HEK293 (cell line): ENCODE measurements at regions not wholly inside any gene's neighbourhood (a gene's known extent, or its start where the extent isn't known, plus 50 kb on each side); places are given as distances from the start of the nearest gene placed in this dataset.

Source experiments
- BCL11A ChIP-seq: fragments of 450-650 bp; formaldehyde crosslinking; IDR thresholded peaks from 2 replicates; pipeline ENCODE4 v1.5.1; 2016; ENCODE audit warnings: low read depth, missing biosample characterization, missing genetic modification characterization
- FEZF1 ChIP-seq: fragments of 450-650 bp; formaldehyde crosslinking; IDR thresholded peaks from 2 replicates; pipeline ENCODE4 v1.5.1; 2016; ENCODE audit warnings: missing biosample characterization, missing genetic modification characterization
- ZNF398 ChIP-seq: fragments of 450-650 bp; formaldehyde crosslinking; IDR thresholded peaks from 2 replicates; pipeline ENCODE4 v1.5.1; 2017; ENCODE audit warnings: missing biosample characterization, missing genetic modification characterization
- ZNF449 ChIP-seq: fragments of 450-650 bp; formaldehyde crosslinking; IDR thresholded peaks from 2 replicates; pipeline ENCODE4 v1.5.1; 2017; ENCODE audit warnings: missing biosample characterization, mild to moderate bottlenecking, missing genetic modification characterization, moderate library complexity
- ZNF785 ChIP-seq: fragments of 450-650 bp; formaldehyde crosslinking; IDR thresholded peaks from 2 replicates; pipeline ENCODE4 v1.5.1; 2016; ENCODE audit warnings: missing biosample characterization, missing genetic modification characterization
- ZSCAN30 ChIP-seq: fragments of 450-650 bp; IDR thresholded peaks from 2 replicates; pipeline ENCODE4 v1.5.1; 2018; ENCODE audit warnings: missing biosample characterization, mild to moderate bottlenecking, missing genetic modification characterization, moderate library complexity
- TF ChIP-seq, protein P1 (sequence below): fragments of 450-650 bp; formaldehyde crosslinking; IDR thresholded peaks from 2 replicates; pipeline ENCODE4 v1.5.1; 2016; ENCODE audit warnings: missing biosample characterization, missing genetic modification characterization
- TF ChIP-seq, protein P2 (sequence below): fragments of 450-650 bp; formaldehyde crosslinking; IDR thresholded peaks from 2 replicates; pipeline ENCODE4 v1.5.1; 2016; ENCODE audit warnings: missing biosample characterization, missing genetic modification characterization

- TF ChIP-seq, protein P1, sequence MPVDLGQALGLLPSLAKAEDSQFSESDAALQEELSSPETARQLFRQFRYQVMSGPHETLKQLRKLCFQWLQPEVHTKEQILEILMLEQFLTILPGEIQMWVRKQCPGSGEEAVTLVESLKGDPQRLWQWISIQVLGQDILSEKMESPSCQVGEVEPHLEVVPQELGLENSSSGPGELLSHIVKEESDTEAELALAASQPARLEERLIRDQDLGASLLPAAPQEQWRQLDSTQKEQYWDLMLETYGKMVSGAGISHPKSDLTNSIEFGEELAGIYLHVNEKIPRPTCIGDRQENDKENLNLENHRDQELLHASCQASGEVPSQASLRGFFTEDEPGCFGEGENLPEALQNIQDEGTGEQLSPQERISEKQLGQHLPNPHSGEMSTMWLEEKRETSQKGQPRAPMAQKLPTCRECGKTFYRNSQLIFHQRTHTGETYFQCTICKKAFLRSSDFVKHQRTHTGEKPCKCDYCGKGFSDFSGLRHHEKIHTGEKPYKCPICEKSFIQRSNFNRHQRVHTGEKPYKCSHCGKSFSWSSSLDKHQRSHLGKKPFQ (tag by site-specific recombination) = no peak
- TF ChIP-seq, protein P2, sequence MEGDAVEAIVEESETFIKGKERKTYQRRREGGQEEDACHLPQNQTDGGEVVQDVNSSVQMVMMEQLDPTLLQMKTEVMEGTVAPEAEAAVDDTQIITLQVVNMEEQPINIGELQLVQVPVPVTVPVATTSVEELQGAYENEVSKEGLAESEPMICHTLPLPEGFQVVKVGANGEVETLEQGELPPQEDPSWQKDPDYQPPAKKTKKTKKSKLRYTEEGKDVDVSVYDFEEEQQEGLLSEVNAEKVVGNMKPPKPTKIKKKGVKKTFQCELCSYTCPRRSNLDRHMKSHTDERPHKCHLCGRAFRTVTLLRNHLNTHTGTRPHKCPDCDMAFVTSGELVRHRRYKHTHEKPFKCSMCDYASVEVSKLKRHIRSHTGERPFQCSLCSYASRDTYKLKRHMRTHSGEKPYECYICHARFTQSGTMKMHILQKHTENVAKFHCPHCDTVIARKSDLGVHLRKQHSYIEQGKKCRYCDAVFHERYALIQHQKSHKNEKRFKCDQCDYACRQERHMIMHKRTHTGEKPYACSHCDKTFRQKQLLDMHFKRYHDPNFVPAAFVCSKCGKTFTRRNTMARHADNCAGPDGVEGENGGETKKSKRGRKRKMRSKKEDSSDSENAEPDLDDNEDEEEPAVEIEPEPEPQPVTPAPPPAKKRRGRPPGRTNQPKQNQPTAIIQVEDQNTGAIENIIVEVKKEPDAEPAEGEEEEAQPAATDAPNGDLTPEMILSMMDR (tag by site-specific recombination) = no peak
- no peak for TF ChIP-seq ZSCAN30 (tag by site-specific recombination)
- TF ChIP-seq FEZF1 (tag by site-specific recombination) = no peak
- no peak for TF ChIP-seq ZNF449
- TF ChIP-seq ZNF785 (tag by site-specific recombination) = no peak
- TF ChIP-seq BCL11A (tag by site-specific recombination) = no peak
- TF ChIP-seq ZNF398 (tag by site-specific recombination) = no peak
Observed at GRCh38 chr19:30848636-30849425, 476.6 kb downstream of the ZNF536 start.
